Cerebellar cortex (tissue), 1 donor: ENCODE measurements at regions not wholly inside any gene's neighbourhood (a gene's known extent, or its start where the extent isn't known, plus 50 kb on each side); places are given as distances from the start of the nearest gene placed in this dataset.

ENCODE experiments used
- DNase-seq: peaks from one replicate; pipeline ENCODE4 v3.0.0-alpha.2; 2015; ENCODE audit warnings: low spot score

- no peak for DNase-seq
Observed at GRCh38 chr5:56320686-56321085, 87.6 kb upstream of the ANKRD55 start.

GRCh38 chr5:56319526-56320181 is 86.5 kb upstream of the ANKRD55 start:
- peak; percentile 11 for DNase-seq

- DNase-seq: no peak
Observed at GRCh38 chr5:56317923-56318561, 84.9 kb upstream of the ANKRD55 start.

- no peak for DNase-seq
Observed at GRCh38 chr5:56316299-56316994, 83.3 kb upstream of the ANKRD55 start.

GRCh38 chr5:56314529-56314928 is 81.4 kb upstream of the ANKRD55 start:
- peak; percentile 16 for DNase-seq

GRCh38 chr5:56313596-56313995 is 80.5 kb upstream of the ANKRD55 start:
- DNase-seq: no peak

GRCh38 chr5:56313004-56313531 is 79.9 kb upstream of the ANKRD55 start:
- DNase-seq: no peak

- DNase-seq: no peak
Observed at GRCh38 chr5:56311306-56311905, 78.3 kb upstream of the ANKRD55 start.

GRCh38 chr5:56310711-56311204 is 77.6 kb upstream of the ANKRD55 start:
- DNase-seq: no peak

- no peak for DNase-seq
Observed at GRCh38 chr5:56309262-56309826, 76.2 kb upstream of the ANKRD55 start.

GRCh38 chr5:56307714-56308333 is 74.7 kb upstream of the ANKRD55 start:
- no peak for DNase-seq

GRCh38 chr5:56306433-56307150 is 73.5 kb upstream of the ANKRD55 start:
- DNase-seq: no peak

GRCh38 chr5:56305001-56305950 is 72.1 kb upstream of the ANKRD55 start:
- no peak for DNase-seq

GRCh38 chr5:56303511-56303910 is 70.4 kb upstream of the ANKRD55 start:
- no peak for DNase-seq

GRCh38 chr5:56302027-56302426 is 68.9 kb upstream of the ANKRD55 start:
- DNase-seq: no peak

- DNase-seq: no peak
Observed at GRCh38 chr5:56301069-56301468, 67.9 kb upstream of the ANKRD55 start.

- DNase-seq: no peak
Observed at GRCh38 chr5:56299212-56299611, 66.1 kb upstream of the ANKRD55 start.

GRCh38 chr5:56298336-56299090 is 65.4 kb upstream of the ANKRD55 start:
- DNase-seq: no peak

- DNase-seq: no peak
Observed at GRCh38 chr5:56297851-56298250, 64.7 kb upstream of the ANKRD55 start.
